Thymus (tissue), 11 donors: ENCODE measurements at regions not wholly inside any gene's neighbourhood (a gene's known extent, or its start where the extent isn't known, plus 50 kb on each side); places are given as distances from the start of the nearest gene placed in this dataset.

Experiments
- DNase-seq, 9 donors: peaks; one replicate each; pipeline ENCODE4 v3.0.0-alpha.2; 2013; ENCODE audit warnings: low spot score in 9 of 9, low read depth in 6 of 9, missing footprints in 1 of 9
- H3K27ac ChIP-seq, 2 donors: one replicate each; pipeline ENCODE4 v1.5.1; 2013; ENCODE audit warnings: control low read depth in 1 of 2, low read depth in 1 of 2, low read length in 1 of 2, mild to moderate bottlenecking in 1 of 2, moderate library complexity in 1 of 2
- H3K27me3 ChIP-seq, 2 donors: one replicate each; pipeline ENCODE4 v1.5.1; 2013; ENCODE audit warnings: low read length in 1 of 2; ENCODE audit not compliant: control insufficient read depth in 2 of 2, insufficient read depth in 1 of 2
- H3K36me3 ChIP-seq, 2 donors: one replicate each; pipeline ENCODE4 v1.5.1; 2013; ENCODE audit warnings: low read length in 1 of 2, mild to moderate bottlenecking in 1 of 2, moderate library complexity in 1 of 2; ENCODE audit not compliant: control insufficient read depth in 2 of 2, insufficient read depth in 2 of 2
- H3K4me1 ChIP-seq, 2 donors: one replicate each; pipeline ENCODE4 v1.5.1; 2013; ENCODE audit warnings: low read length in 2 of 2; ENCODE audit not compliant: control insufficient read depth in 2 of 2, insufficient read depth in 2 of 2
- H3K4me3 ChIP-seq, 2 donors: one replicate each; pipeline ENCODE4 v1.5.1; 2013; ENCODE audit warnings: low read length in 2 of 2, control low read depth in 1 of 2, mild to moderate bottlenecking in 1 of 2
- H3K9me3 ChIP-seq, 2 donors: one replicate each; pipeline ENCODE4 v1.5.1; 2013; ENCODE audit warnings: low read length in 1 of 2, mild to moderate bottlenecking in 1 of 2; ENCODE audit not compliant: control insufficient read depth in 2 of 2, insufficient read depth in 1 of 2
- WGBS: extraction: QIAGEN DNeasy Blood & Tissue Kit; methylation state at CpG from one replicate; pipeline ENCODE4 v1.1.7; 2013; 5-methylcytosine and 5-hydroxymethylcytosine counted together
- donor health status: healthy.

GRCh38 chr4:30879855-30880598 is 159.9 kb downstream of the PCDH7 start:
- H3K27me3 ChIP-seq, result no peaks in the 10 kb centered on the region
- H3K4me3 ChIP-seq, result no peak overlapping the region
- no peaks in the 10 kb centered on the region for H3K4me1 ChIP-seq
- no peak overlapping the region for H3K27ac ChIP-seq
- H3K36me3 ChIP-seq, result no peaks in the 10 kb centered on the region
- no peak for DNase-seq
- no peaks in the 10 kb centered on the region for H3K9me3 ChIP-seq

GRCh38 chr4:30881985-30882384 is 161.8 kb downstream of the PCDH7 start:
- WGBS, result 78% methylated on average over 2 of the region's 2 CpGs
- no peaks in the 10 kb centered on the region for H3K27me3 ChIP-seq
- no peak overlapping the region for H3K4me3 ChIP-seq
- DNase-seq, result no peak
- H3K9me3 ChIP-seq, result no peaks in the 10 kb centered on the region
- no peak overlapping the region for H3K27ac ChIP-seq
- H3K4me1 ChIP-seq, result no peaks in the 10 kb centered on the region
- no peaks in the 10 kb centered on the region for H3K36me3 ChIP-seq

DNA sequence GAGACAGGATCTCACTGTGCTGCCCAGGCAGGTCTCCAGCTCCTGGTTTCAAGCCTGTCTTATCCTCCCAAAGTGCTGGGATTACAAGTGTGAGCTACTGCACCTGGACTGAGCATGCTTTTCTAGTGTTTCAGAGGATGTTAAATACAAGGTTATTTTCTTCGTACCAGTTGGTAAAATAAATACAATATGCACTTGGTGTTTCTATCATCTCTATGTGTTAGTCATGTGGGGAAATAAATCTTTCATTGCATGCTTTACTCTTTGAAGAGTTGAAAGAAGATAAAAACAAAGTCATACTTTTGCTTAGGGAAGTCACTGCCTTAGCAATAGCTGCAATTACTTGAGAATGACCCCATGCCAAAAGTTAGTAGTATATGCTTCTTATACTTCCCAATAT is 162.3 kb downstream of the PCDH7 start:
- Histone ChIP-seq H3K4me3 (no peak overlapping the region), H3K9me3 (no peaks in the 10 kb centered on the region), H3K4me1 (no peaks in the 10 kb centered on the region), H3K27me3 (no peaks in the 10 kb centered on the region), H3K27ac (no peak overlapping the region), H3K36me3 (no peaks in the 10 kb centered on the region)
- 92% methylated on average over 1 of the region's 1 CpG for WGBS
- no peak for DNase-seq

- Histone ChIP-seq H3K9me3 (no peaks in the 10 kb centered on the region), H3K27me3 (no peaks in the 10 kb centered on the region), H3K36me3 (no peaks in the 10 kb centered on the region), H3K4me3 (no peak overlapping the region), H3K4me1 (no peaks in the 10 kb centered on the region), H3K27ac (no peak overlapping the region)
- WGBS, result 87% methylated on average over 7 of the region's 7 CpGs
- DNase-seq, result no peak
Measured at GRCh38 chr4:30882995-30883675, 163.0 kb downstream of the PCDH7 start.

DNA sequence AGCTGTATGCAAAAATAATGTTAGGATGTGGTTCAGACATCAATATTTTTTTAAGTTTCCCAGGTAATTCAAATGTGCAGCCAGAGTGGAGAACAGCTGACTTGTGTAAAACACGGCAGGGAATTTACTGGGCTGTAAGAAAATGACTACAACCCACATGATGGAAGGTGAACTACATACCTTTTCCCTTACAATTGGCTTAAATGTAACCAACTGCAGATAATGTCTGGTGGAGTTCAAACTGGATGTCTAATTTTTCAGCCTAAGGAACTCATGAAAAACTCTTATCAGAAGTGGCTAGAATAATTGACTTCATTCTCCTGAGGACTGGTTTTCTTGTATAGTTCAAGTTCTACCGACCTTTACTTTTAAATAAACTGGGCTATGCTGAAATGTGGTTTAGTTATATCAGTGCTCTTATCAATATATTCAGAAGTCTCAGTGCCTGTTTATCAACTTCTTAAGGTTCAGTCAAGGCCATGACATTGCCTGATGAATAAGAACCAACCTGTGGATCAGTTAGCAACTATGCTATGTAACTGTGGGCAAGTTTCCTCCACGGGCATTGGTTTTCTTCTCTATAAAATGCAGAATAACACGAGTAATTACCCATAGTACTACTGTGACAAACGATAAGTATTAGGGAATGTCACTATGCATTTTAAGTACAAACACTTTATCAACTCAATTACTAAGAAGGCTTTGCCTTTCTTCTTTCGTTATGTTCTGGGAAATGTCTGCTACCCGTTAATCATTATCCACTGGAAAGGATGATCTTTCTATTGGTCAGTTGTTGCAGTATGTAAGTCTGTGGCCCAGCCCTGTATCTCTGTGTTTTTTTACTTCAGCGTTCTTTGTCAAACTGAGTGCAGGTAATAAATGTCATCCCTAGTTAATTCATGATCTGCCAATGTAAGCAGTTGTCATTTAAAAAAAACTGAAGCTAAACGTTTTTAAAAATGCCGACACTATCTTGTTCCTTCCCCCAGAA is 181.6 kb downstream of the PCDH7 start:
- Histone ChIP-seq H3K4me1 (no peaks in the 10 kb centered on the region), H3K27me3 (no peaks in the 10 kb centered on the region), H3K9me3 (no peaks in the 10 kb centered on the region), H3K27ac (no peak overlapping the region), H3K4me3 (no peak overlapping the region), H3K36me3 (no peaks in the 10 kb centered on the region)
- no peak for DNase-seq
- WGBS, result 91% methylated on average over 10 of the region's 10 CpGs

DNA sequence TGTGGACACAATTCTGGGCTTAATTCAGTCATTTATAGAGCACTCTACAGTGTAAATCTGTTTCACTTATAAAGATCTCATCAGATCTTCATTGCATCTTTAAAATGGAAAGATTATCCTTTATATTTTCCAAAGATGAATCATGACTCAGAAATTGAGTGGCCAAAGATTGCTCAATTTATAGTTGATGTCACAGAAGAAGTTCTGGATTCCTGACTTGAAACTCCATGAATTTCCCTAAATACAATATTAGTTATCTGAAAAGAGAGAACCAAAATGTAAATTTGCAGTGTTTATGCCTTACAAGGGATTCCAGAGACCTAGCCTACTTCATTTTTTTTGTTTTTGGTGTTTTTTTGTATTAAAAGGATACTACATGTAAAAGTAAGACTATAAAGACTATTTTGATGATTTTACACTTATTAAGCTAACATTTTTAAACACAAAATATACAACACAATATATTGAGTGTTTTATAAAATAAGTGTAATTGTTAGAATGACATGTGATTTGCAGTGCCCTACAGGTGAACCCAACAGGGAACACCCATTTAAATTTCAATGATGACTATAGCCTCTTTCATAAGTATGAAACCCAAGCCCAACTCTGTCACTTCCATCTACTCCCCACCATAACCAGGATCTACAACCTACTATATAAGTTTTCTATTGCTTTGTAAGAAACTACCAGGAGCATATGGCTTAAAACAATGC is 183.5 kb downstream of the PCDH7 start:
- Histone ChIP-seq H3K4me1 (no peaks in the 10 kb centered on the region), H3K4me3 (no peak overlapping the region), H3K9me3 (no peaks in the 10 kb centered on the region), H3K36me3 (no peaks in the 10 kb centered on the region), H3K27me3 (no peaks in the 10 kb centered on the region), H3K27ac (no peak overlapping the region)
- DNase-seq, result no peak

DNA sequence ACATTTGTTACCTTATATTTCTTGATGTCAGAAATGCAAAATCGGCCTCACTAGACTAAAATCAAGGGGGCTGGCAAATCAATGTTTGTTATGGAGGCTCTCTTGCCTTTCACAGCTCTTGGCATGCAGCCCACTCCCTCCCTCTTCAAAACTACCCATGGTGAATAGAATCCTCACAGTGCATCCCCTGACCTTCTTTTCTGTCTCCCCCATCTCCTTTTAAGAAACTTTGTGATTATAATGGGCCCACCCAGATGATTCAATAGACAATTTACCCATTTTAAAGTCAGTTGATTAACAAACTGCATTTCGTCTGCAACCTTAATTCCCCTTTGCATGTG is 184.0 kb downstream of the PCDH7 start:
- Histone ChIP-seq H3K36me3 (no peaks in the 10 kb centered on the region), H3K27me3 (no peaks in the 10 kb centered on the region), H3K27ac (no peak overlapping the region), H3K4me1 (no peaks in the 10 kb centered on the region), H3K4me3 (no peak overlapping the region), H3K9me3 (no peaks in the 10 kb centered on the region)
- 87% methylated on average over 2 of the region's 2 CpGs for WGBS
- no peak for DNase-seq

GRCh38 chr4:30904588-30904987 is 184.4 kb downstream of the PCDH7 start:
- 93% methylated on average over 2 of the region's 2 CpGs for WGBS
- Histone ChIP-seq H3K36me3 (no peaks in the 10 kb centered on the region), H3K27me3 (no peaks in the 10 kb centered on the region), H3K4me3 (no peak overlapping the region), H3K4me1 (no peaks in the 10 kb centered on the region), H3K9me3 (no peaks in the 10 kb centered on the region), H3K27ac (no peak overlapping the region)
- DNase-seq, result no peak
